H1 (cell line): ENCODE measurements at regions not wholly inside any gene's neighbourhood (a gene's known extent, or its start where the extent isn't known, plus 50 kb on each side); places are given as distances from the start of the nearest gene placed in this dataset.

Experiments
- EP300 ChIP-seq, 2 experiments: IDR thresholded peaks; 1 replicate in 1 of 2; 2 replicates in 1 of 2; pipeline ENCODE4 v1.6.1; 2011 to 2012; ENCODE audit warnings: low read depth in 2 of 2, low read length in 2 of 2, mild to moderate bottlenecking in 2 of 2, borderline replicate concordance in 1 of 2, inconsistent platforms in 1 of 2, moderate library complexity in 1 of 2
- POLR2A ChIP-seq, 2 experiments: IDR thresholded peaks; 1 replicate in 1 of 2; 2 replicates in 1 of 2; pipeline ENCODE4 v1.6.1; 2011; ENCODE audit warnings: low read depth in 2 of 2, low read length in 2 of 2, mild to moderate bottlenecking in 2 of 2; ENCODE audit errors: control extremely low read depth in 1 of 2
- POLR2AphosphoS5 ChIP-seq: IDR thresholded peaks from 2 replicates; pipeline ENCODE4 v1.6.1; 2011; ENCODE audit warnings: low read depth, low read length
- RBBP5 ChIP-seq: IDR thresholded peaks from 2 replicates; pipeline ENCODE4 v1.7.1; 2012; ENCODE audit warnings: low read depth, mild to moderate bottlenecking, inconsistent platforms, low read length, moderate library complexity, borderline replicate concordance
- SP1 ChIP-seq: IDR thresholded peaks from 2 replicates; pipeline ENCODE4 v1.6.1; 2011; ENCODE audit warnings: low read depth, low read length
- SUZ12 ChIP-seq: fragments of 200-600 bp; sonication (generic); IDR thresholded peaks from 2 replicates; pipeline ENCODE4 v1.6.1; 2012; ENCODE audit warnings: mild to moderate bottlenecking, inconsistent platforms, low read length, moderate library complexity, mixed read lengths
- TF ChIP-seq, protein P1 (sequence below), 3 experiments: IDR thresholded peaks; 1 replicate in 2 of 3; 2 replicates in 1 of 3; pipeline versions ENCODE4 v1.5.1 to v1.6.1; 2011; ENCODE audit warnings: low read length in 3 of 3, mild to moderate bottlenecking in 3 of 3, inconsistent platforms in 2 of 3, low read depth in 1 of 3, moderate library complexity in 1 of 3; ENCODE audit not compliant: insufficient read depth in 1 of 3; ENCODE audit errors: control extremely low read depth in 1 of 3

- TF ChIP-seq, protein P1, sequence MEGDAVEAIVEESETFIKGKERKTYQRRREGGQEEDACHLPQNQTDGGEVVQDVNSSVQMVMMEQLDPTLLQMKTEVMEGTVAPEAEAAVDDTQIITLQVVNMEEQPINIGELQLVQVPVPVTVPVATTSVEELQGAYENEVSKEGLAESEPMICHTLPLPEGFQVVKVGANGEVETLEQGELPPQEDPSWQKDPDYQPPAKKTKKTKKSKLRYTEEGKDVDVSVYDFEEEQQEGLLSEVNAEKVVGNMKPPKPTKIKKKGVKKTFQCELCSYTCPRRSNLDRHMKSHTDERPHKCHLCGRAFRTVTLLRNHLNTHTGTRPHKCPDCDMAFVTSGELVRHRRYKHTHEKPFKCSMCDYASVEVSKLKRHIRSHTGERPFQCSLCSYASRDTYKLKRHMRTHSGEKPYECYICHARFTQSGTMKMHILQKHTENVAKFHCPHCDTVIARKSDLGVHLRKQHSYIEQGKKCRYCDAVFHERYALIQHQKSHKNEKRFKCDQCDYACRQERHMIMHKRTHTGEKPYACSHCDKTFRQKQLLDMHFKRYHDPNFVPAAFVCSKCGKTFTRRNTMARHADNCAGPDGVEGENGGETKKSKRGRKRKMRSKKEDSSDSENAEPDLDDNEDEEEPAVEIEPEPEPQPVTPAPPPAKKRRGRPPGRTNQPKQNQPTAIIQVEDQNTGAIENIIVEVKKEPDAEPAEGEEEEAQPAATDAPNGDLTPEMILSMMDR (IDR thresholded peaks at IDR 0.05; ENCODE audit: control extremely low read depth in 1 of 3, insufficient read depth in 1 of 3, low read depth in 1 of 3, low read length in 3 of 3), result no peak
- TF ChIP-seq EP300 (IDR thresholded peaks at IDR 0.05; ENCODE audit: borderline replicate concordance in 1 of 2, low read depth in 2 of 2, low read length in 2 of 2) (no peak), SP1 (no peak), POLR2A (IDR thresholded peaks at IDR 0.05; ENCODE audit: control extremely low read depth in 1 of 2, low read depth in 2 of 2, low read length in 2 of 2) (no peak), POLR2AphosphoS5 (no peak), RBBP5 (no peak), SUZ12 (no peak)
These were observed 621.4 kb downstream of the NYAP2 start for GRCh38 chr2:226020956-226021355.
